HepG2 (cell line): ENCODE measurements at regions not wholly inside any gene's neighbourhood (a gene's known extent, or its start where the extent isn't known, plus 50 kb on each side); places are given as distances from the start of the nearest gene placed in this dataset.

Experiments
- ATAC-seq: fragments of 200-7000 bp; cut with Tn5 transposase; 3 replicates; pipeline ENCODE4 v1.9.1; 2020; ENCODE audit warnings: mild to moderate bottlenecking, moderate library complexity
- BruUV-seq: library from RNA; stranded (reverse); fragments of 400-500 nt; replicated peaks from 2 replicates; lab custom pipeline; 2021; lab: Mats Ljungman, UMichigan
- CTCF ChIA-PET: fragments of 300-600 bp; formaldehyde crosslinking; extraction: SDS; loops from one replicate; lab custom pipeline; 2021; ENCODE audit warnings: low total read pairs, inconsistent platforms, low intra/inter-chr PET ratio; lab: Yijun Ruan, JAX
- POLR2A ChIA-PET: fragments of 350-600 bp; sonication (Branson Sonifier 250); formaldehyde crosslinking; loops from one replicate; lab custom pipeline; 2020; ENCODE audit warnings: antibody characterized with exemption, inconsistent platforms; lab: Yijun Ruan, JAX
- DNase-seq: peaks from one replicate; pipeline ENCODE4 v3.0.0-alpha.2; 2015; ENCODE audit warnings: low spot score
- FAIRE-seq: peaks from 3 replicates; lab custom pipeline; 2011; peaks lifted over from hg19 to GRCh38; lab: Jason Lieb, UNC
- H2AFZ ChIP-seq: one replicate; pipeline ENCODE4 v1.6.1; 2011; ENCODE audit warnings: low read length, inconsistent platforms
- H3K27ac ChIP-seq: fragments of 300-600 bp; 3 replicates; pipeline ENCODE4 v1.8.0; 2011; ENCODE audit warnings: mixed run types, mild to moderate bottlenecking, mixed read lengths, low read length, inconsistent platforms; ENCODE audit not compliant: insufficient read depth; ENCODE audit errors: extremely low read length
- H3K27me3 ChIP-seq, 2 experiments: fragments of 200-600 bp in 1 of 2; 2 replicates in 1 of 2; 3 replicates in 1 of 2; pipeline versions ENCODE4 v1.6.0 to v1.8.0; 2011; ENCODE audit warnings: low read length in 2 of 2, mild to moderate bottlenecking in 2 of 2, moderate library complexity in 2 of 2, inconsistent platforms in 1 of 2; ENCODE audit not compliant: insufficient read depth in 2 of 2, control insufficient read depth in 1 of 2
- H3K36me3 ChIP-seq, 2 experiments: fragments of 200-600 bp in 1 of 2; replicated peaks in 1 of 2; 2 replicates in 1 of 2; 3 replicates in 1 of 2; pipeline versions ENCODE4 v1.5.1 to v1.8.0; 2011; ENCODE audit warnings: low read length in 2 of 2, inconsistent platforms in 1 of 2; ENCODE audit not compliant: insufficient read depth in 2 of 2, control insufficient read depth in 1 of 2
- H3K4me1 ChIP-seq: 2 replicates; pipeline ENCODE4 v1.5.1; 2012; ENCODE audit warnings: low read length, inconsistent platforms; ENCODE audit not compliant: insufficient read depth
- H3K4me2 ChIP-seq: 2 replicates; pipeline ENCODE4 v1.6.0; 2011; ENCODE audit warnings: low read depth, low read length, inconsistent platforms
- H3K4me3 ChIP-seq, 3 experiments: fragments of 200-600 bp in 1 of 3; sonication (generic), shearing (Covaris generic) in 1 of 3; replicated peaks in 1 of 3; 2 replicates each; pipeline ENCODE4 v1.5.1; 2011 to 2016; ENCODE audit warnings: low read length in 3 of 3, inconsistent platforms in 2 of 3, low read depth in 2 of 3, mild to moderate bottlenecking in 2 of 3, control low read depth in 1 of 3, mixed read lengths in 1 of 3; ENCODE audit not compliant: insufficient read depth in 1 of 3
- H3K79me2 ChIP-seq: one replicate; pipeline ENCODE4 v1.6.1; 2011; ENCODE audit warnings: low read length, inconsistent platforms; ENCODE audit not compliant: insufficient read depth
- H3K9ac ChIP-seq: 2 replicates; pipeline ENCODE4 v1.6.0; 2011; ENCODE audit warnings: mild to moderate bottlenecking, low read depth, low read length, inconsistent platforms; ENCODE audit not compliant: insufficient read depth
- H3K9me3 ChIP-seq: 2 replicates; pipeline ENCODE4 v1.5.1; 2012; ENCODE audit warnings: mild to moderate bottlenecking, low read length
- H4K20me1 ChIP-seq: 2 replicates; pipeline ENCODE4 v1.6.0; 2011; ENCODE audit warnings: inconsistent platforms, mild to moderate bottlenecking, low read length, moderate library complexity; ENCODE audit not compliant: insufficient read depth
- BRD4 ChIP-seq: sonication (generic); formaldehyde crosslinking; IDR thresholded peaks from 2 replicates; pipeline ENCODE4 v1.4.0; 2020; ENCODE audit warnings: missing genetic modification reagents
- CREB3 ChIP-seq: sonication (generic); formaldehyde crosslinking; IDR thresholded peaks from 2 replicates; pipeline ENCODE4 v1.5.0; 2020; ENCODE audit warnings: missing genetic modification reagents
- FOXO4 ChIP-seq: sonication (generic); formaldehyde crosslinking; conservative IDR thresholded peaks from 2 replicates; pipeline ENCODE4 v1.8.1; 2023; ENCODE audit warnings: missing genetic modification reagents
- GMEB2 ChIP-seq: IDR thresholded peaks from 2 replicates; pipeline ENCODE4 v1.6.1; 2016; ENCODE audit warnings: missing biosample characterization, missing genetic modification reagents, low read depth
- HDAC1 ChIP-seq: sonication (generic); formaldehyde crosslinking; IDR thresholded peaks from 2 replicates; pipeline ENCODE4 v1.5.1; 2020; ENCODE audit warnings: mild to moderate bottlenecking, missing genetic modification reagents
- IKZF1 ChIP-seq: fragments of 450-650 bp; IDR thresholded peaks from 2 replicates; pipeline ENCODE4 v1.7.1; 2016
- MAZ ChIP-seq, 2 experiments: sonication (generic) in 1 of 2; formaldehyde crosslinking in 1 of 2; IDR thresholded peaks; 2 replicates each; pipeline versions ENCODE4 v1.5.0 to v1.6.1; 2012 to 2020; ENCODE audit warnings: low read depth in 2 of 2, mild to moderate bottlenecking in 2 of 2, borderline replicate concordance in 1 of 2, improper control_type of control experiment in 1 of 2, low read length in 1 of 2, missing genetic modification reagents in 1 of 2, moderate library complexity in 1 of 2
- MED1 ChIP-seq: sonication (generic); formaldehyde crosslinking; IDR thresholded peaks from 2 replicates; pipeline ENCODE4 v1.4.0; 2020; ENCODE audit warnings: missing genetic modification reagents
- NR3C1 ChIP-seq: sonication (generic); formaldehyde crosslinking; IDR thresholded peaks from 2 replicates; pipeline ENCODE4 v1.4.0; 2020; ENCODE audit warnings: missing genetic modification reagents
- RAD21 ChIP-seq: fragments of 450-650 bp; formaldehyde crosslinking; IDR thresholded peaks from 2 replicates; pipeline ENCODE4 v1.5.0; 2020; ENCODE audit warnings: mild to moderate bottlenecking
- RARG ChIP-seq: sonication (generic); formaldehyde crosslinking; IDR thresholded peaks from 2 replicates; pipeline ENCODE4 v1.4.0; 2020; ENCODE audit warnings: low read depth, mild to moderate bottlenecking, missing genetic modification reagents
- SNRNP70 ChIP-seq: fragments of 200-400 bp; formaldehyde crosslinking; IDR thresholded peaks from 2 replicates; pipeline ENCODE4 v1.6.1; 2017; ENCODE audit warnings: mild to moderate bottlenecking, low read depth, low read length, moderate library complexity
- SRF ChIP-seq: IDR thresholded peaks from 2 replicates; pipeline ENCODE4 v1.6.1; 2011; ENCODE audit warnings: mild to moderate bottlenecking, low read depth, low read length, moderate library complexity
- TOE1 ChIP-seq: sonication (generic); formaldehyde crosslinking; IDR thresholded peaks from 2 replicates; pipeline ENCODE4 v1.4.0; 2020; ENCODE audit warnings: mild to moderate bottlenecking, missing genetic modification reagents
- ZBED4 ChIP-seq: sonication (generic); formaldehyde crosslinking; IDR thresholded peaks from 2 replicates; pipeline ENCODE4 v1.4.0; 2020; ENCODE audit warnings: missing genetic modification reagents, borderline replicate concordance
- ZC3H13 ChIP-seq: sonication (generic); formaldehyde crosslinking; IDR thresholded peaks from 2 replicates; pipeline ENCODE4 v1.8.1; 2023; ENCODE audit warnings: mild to moderate bottlenecking, missing genetic modification reagents, moderate library complexity
- ZNF20 ChIP-seq: sonication (generic); formaldehyde crosslinking; IDR thresholded peaks from 2 replicates; pipeline ENCODE4 v1.4.0; 2020; ENCODE audit warnings: mild to moderate bottlenecking, moderate library complexity, missing genetic modification reagents
- ZNF33B ChIP-seq: sonication (generic); formaldehyde crosslinking; IDR thresholded peaks from 2 replicates; pipeline ENCODE4 v1.5.1; 2020; ENCODE audit warnings: mild to moderate bottlenecking, missing genetic modification reagents
- ZNF772 ChIP-seq: sonication (generic); formaldehyde crosslinking; IDR thresholded peaks from 2 replicates; pipeline ENCODE4 v1.5.0; 2020; ENCODE audit warnings: mild to moderate bottlenecking, missing genetic modification reagents
- WGBS: methylation state at CpG from one replicate; pipeline ENCODE4 v1.1.6; 2017; ENCODE audit warnings: low lambda C conversion rate; 5-methylcytosine and 5-hydroxymethylcytosine counted together
- in situ Hi-C: cut with HindIII; loops from 2 replicates; pipeline ENCODE4 v1.10.0; 2017; ENCODE audit warnings: low pct_unique_long_range_greater_than_20kb; ENCODE audit not compliant: extremely low pct_ligation_motif_present
- intact Hi-C: fragments of 100-400 bp; cut with micrococcal nuclease; formaldehyde crosslinking; loops from one replicate; pipeline ENCODE4 v1.10.0; 2022; ENCODE audit not compliant: unreplicated experiment

GRCh38 chr4:157459785-157460184, 239.3 kb downstream of the GRIA2 start:
- peak; percentile 51 for FAIRE-seq
- CTCF ChIA-PET = no interaction called here
- H2AFZ ChIP-seq = peak overlapping the region; percentile 64
- H3K4me3 ChIP-seq = peak overlapping the region in 2 of 3 experiments; percentile 18 to 42; a peak in 2 of 6 replicates
- POLR2A ChIA-PET = no interaction called here
- H3K27ac ChIP-seq = peak overlapping the region; percentile 61
- H3K9ac ChIP-seq = 0 out of 2 replicates have a peak overlapping the region, but pooled peaks have one; percentile 14
- H3K4me1 ChIP-seq = peaks cover 17% of the 10 kb centered on the region
- intact Hi-C loops (loop anchor here (5.0 to 10.0 kb wide), 3 partner anchors 75 to 1673 kb away; no protein-coding TSS in a partner anchor), in situ Hi-C loops (no loop called here)
- ATAC-seq = peak; percentile 99
- H4K20me1 ChIP-seq = no peaks in the 10 kb centered on the region
- no peaks in the 10 kb centered on the region for H3K79me2 ChIP-seq
- H3K4me2 ChIP-seq = peak overlapping the region; percentile 62
- H3K27me3 ChIP-seq = no peaks in the 10 kb centered on the region
- DNase-seq = peak; percentile 56
- H3K36me3 ChIP-seq = no peaks in the 10 kb centered on the region
- 2% methylated on average over 3 of the region's 3 CpGs for WGBS
- no peaks in the 10 kb centered on the region for H3K9me3 ChIP-seq
- BruUV-seq = no TSS peak
- TF ChIP-seq GMEB2 (CRISPR knock-in tag) (no peak), MAZ (IDR thresholded peaks at IDR 0.05; ENCODE audit: borderline replicate concordance, low read depth, low read length) (no peak), MAZ (CRISPR knock-in tag; IDR thresholded peaks at IDR 0.05; ENCODE audit: low read depth) (no peak), ZNF20 (CRISPR knock-in tag) (no peak), ZNF772 (CRISPR knock-in tag) (no peak), ZNF33B (CRISPR knock-in tag) (no peak), FOXO4 (CRISPR knock-in tag) (no peak), SRF (peak; percentile 54; the same call in 1 of the 2 replicates), NR3C1 (CRISPR knock-in tag) (no peak), RARG (CRISPR knock-in tag) (no peak), SNRNP70 (no peak), RAD21 (no peak), CREB3 (CRISPR knock-in tag) (no peak), ZBED4 (CRISPR knock-in tag) (peak; percentile 63; the same call in 1 of the 2 replicates), ZC3H13 (CRISPR knock-in tag) (no peak), BRD4 (no peak), TOE1 (CRISPR knock-in tag) (no peak), MED1 (CRISPR knock-in tag) (peak; percentile 35; the same call in 1 of the 2 replicates), HDAC1 (CRISPR knock-in tag) (peak; percentile 30; the same call in 1 of the 2 replicates), IKZF1 (no peak)
